AG10803 (cell line): ENCODE measurements at regions not wholly inside any gene's neighbourhood (a gene's known extent, or its start where the extent isn't known, plus 50 kb on each side); places are given as distances from the start of the nearest gene placed in this dataset.
"Not testable (repeated sequence)": the region's sequence is repeated elsewhere in the genome, so short reads cannot be mapped to it uniquely, and the experiment has no call there.

ENCODE experiments used
- DNase-seq: peaks from one replicate; pipeline ENCODE4 v3.0.0; 2010; ENCODE audit warnings: low read depth
- H3K4me3 ChIP-seq: 2 replicates; pipeline ENCODE4 v1.5.1; 2011; ENCODE audit warnings: mild to moderate bottlenecking, low read length, control low read depth
- CTCF ChIP-seq: conservative IDR thresholded peaks from 2 replicates; pipeline ENCODE4 v1.5.1; 2011; ENCODE audit warnings: mild to moderate bottlenecking, low read length, control low read depth, inconsistent platforms

DNA sequence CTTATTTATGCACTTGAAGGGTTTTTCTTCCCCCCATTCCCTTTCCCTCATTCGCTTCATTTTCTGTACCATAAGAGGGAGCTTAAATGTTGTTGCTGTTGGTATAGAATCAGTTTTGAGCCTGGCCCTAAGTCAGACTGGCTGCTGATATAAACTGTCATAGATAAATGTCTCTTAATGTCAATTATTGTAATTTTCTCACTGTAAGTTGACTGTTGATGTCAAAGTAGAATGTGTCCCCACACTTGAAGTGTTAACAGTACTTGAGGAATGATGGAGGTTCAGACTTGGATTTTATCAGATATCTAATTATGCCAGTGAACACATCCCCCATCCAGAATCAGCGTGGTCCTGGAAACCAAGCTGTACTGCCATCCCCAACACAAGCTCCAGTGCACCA lies 87.8 kb downstream of the PRR15 start:
- no peak for DNase-seq
- no peak for TF ChIP-seq CTCF
- no peak overlapping the region for H3K4me3 ChIP-seq

DNA sequence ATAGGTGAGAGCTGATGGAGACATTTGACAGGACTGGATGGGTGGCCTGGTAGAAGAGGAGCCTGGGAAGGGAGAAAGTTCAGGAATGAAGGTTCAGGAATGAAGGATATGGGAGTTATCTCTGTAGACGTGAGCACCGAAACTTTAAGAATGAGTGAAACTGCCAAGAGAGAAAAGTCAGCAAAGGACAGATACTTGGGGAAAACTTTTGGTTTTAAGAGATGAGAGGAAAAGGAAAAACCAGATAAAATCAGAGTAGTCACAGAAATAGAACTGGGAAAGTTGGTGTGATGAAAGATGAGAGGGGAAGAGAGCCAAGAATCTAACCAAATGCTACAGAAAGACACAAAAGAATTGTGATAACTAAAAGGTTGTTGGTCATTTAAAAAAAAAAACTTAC lies 88.9 kb downstream of the PRR15 start:
- no peak for TF ChIP-seq CTCF
- no peak for DNase-seq
- no peak overlapping the region for H3K4me3 ChIP-seq

DNA sequence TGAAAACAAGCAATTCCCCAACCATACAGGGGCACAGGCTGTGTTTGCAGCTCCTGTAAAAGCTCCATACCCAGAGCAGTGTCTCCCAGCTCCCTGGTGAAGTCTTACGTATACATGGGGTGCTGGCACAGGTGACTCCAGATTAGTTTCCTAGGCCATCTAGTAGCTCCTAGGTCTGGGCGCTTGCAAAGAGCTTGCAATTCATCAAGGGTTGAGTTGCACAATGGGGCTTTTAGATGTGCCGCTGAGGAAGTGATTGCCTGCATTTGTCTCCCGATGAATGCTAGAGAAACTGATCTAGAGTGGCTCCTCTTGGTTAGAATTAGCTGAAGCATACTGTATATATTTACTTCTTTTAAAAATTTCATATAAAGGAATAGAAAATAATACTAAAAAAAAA lies 90.7 kb downstream of the PRR15 start:
- H3K4me3 ChIP-seq, DNase-seq: not testable (repeated sequence)

- TF ChIP-seq CTCF = no peak
- DNase-seq = no peak
- no peak overlapping the region for H3K4me3 ChIP-seq
Observed at GRCh38 chr7:29657288-29657687, 93.7 kb downstream of the PRR15 start.

DNA sequence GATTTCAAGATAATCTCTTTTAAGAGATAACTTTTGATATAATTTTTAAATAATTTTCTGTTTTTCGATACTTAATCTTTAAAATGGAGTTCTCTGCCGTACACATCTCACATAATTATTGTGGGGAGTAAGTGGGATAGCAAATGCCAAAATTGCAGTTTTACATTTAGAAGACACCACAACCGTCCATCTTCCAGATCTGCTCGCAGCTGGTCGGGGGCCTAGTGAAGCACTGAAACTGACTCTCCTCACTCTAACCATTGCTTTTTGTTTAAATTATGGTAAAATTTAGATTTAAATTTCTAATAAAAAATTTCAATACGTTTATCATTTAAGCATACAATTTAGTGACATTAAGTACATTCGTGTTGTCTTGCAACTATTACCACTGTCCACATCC lies 94.2 kb downstream of the PRR15 start:
- H3K4me3 ChIP-seq = no peak overlapping the region
- DNase-seq = no peak
- TF ChIP-seq CTCF = no peak

DNA sequence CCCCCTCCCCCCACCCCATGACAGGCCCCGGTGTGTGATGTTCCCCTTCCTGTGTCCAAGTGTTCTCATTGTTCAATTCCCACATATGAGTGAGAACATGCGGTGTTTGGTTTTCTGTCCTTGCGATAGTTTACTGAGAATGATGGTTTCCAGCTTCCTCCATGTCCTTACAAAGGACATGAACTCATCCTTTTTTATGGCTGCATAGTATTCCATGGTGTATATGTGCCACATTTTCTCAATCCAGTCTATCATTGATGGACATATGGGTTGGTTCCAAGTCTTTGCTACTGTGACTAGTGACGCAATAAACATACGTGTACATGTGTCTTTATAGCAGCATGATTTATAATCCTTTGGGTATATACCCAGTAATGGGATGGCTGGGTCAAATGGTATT lies 95.6 kb downstream of the PRR15 start:
- not testable (repeated sequence) for H3K4me3 ChIP-seq, DNase-seq

- not testable (repeated sequence) for H3K4me3 ChIP-seq, DNase-seq
Observed at GRCh38 chr7:29662899-29663298, 99.3 kb downstream of the PRR15 start.

- DNase-seq, H3K4me3 ChIP-seq: not testable (repeated sequence)
Observed at GRCh38 chr7:29664999-29665398, 101.4 kb downstream of the PRR15 start.

DNA sequence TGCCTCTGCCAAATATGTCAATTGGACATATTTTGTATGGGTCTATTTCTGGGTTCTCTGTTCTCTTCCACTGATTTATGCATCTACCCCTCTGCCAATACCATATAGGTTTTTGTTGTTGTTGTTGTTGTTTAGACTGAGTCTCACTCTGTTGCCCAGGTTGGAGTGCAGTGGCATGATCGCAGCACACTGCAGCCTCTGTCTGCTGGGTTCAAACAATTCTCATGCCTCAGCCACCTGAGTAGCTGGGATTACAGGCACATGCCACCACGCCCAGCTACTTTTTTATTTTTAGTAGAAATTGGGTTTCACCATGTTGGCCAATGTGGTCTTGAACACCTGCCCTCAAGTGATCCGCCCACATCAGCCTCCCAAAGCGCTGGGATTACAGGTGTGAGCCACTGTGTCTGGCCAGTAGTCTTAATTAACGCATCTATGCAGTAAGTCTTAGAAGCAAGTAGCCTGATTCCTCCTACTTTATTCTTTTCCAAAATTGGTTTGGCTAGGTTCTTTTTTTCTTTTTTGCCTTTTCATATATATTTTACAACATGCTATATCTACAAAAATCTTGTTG lies 103.5 kb downstream of the PRR15 start:
- not testable (repeated sequence) for H3K4me3 ChIP-seq, DNase-seq

DNA sequence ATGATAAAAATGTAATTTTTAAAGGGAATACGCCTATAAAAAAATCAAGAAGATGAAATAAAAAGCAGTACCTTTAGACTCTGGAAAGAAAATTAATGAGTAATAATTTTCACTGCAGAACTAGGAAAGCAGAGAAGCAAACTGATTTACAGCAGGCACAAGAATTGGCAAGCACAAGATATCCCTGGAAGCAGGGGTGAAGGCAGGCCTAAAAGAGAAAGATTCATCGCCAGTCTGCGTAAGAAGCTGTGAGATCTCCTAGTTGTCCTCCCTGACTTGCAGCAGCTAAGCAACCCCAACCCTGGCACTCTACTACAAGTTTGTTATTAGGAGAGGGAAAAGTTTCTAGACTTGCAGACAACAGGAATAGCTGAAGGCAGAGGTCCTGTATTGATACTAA lies 107.7 kb downstream of the PRR15 start:
- H3K4me3 ChIP-seq, DNase-seq: not testable (repeated sequence)

GRCh38 chr7:29673635-29674034 lies 110.0 kb downstream of the PRR15 start:
- not testable (repeated sequence) for DNase-seq, H3K4me3 ChIP-seq

DNA sequence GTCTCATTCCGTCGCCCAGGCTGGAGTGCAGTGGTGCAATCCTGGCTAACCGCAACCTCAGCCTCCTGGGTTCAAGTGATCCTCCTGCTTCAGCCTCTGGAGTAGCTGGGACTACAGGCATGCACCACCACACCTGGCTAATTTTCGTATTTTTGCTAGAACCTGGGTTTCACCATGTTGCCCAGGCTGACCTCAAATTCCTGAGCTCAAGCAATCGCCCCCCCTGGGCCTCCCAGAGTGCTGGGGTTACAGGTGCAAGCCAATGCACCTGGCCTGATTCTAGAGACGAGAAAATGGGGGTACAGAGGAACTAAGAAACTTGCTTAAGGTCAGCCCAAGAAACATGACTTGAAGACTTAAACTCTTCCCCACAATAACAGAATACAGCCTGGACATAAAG lies 111.0 kb downstream of the PRR15 start:
- DNase-seq, H3K4me3 ChIP-seq: not testable (repeated sequence)

GRCh38 chr7:29677254-29677653 lies 113.6 kb downstream of the PRR15 start:
- H3K4me3 ChIP-seq, DNase-seq: not testable (repeated sequence)

GRCh38 chr7:29679963-29680362 lies 116.3 kb downstream of the PRR15 start:
- DNase-seq, H3K4me3 ChIP-seq: not testable (repeated sequence)

DNA sequence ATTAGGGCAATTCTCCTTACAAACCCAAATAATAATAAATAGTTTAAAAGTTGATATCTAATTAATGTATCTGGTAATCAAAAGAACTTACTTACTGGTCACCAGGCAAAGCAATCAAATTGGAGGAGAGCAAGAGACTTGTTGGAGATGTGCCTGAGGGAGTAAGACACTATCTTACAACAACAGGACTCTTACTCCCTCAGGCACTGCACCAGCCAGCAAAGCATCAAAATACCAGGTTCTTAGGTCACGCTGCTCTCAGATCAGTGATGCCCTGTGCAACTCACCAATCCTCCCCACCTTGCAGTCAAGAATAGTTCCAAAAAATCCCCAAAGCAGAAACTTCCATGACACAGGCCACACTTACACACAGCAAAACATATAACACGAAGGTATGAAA lies 117.0 kb downstream of the PRR15 start:
- DNase-seq, H3K4me3 ChIP-seq: not testable (repeated sequence)
